HG02852 (cell line): ENCODE measurements at regions not wholly inside any gene's neighbourhood (a gene's known extent, or its start where the extent isn't known, plus 50 kb on each side); places are given as distances from the start of the nearest gene placed in this dataset.

Source experiments
- ATAC-seq: cut with Tn5 transposase; IDR thresholded peaks from one replicate; pipeline ENCODE4 v1.9.1; 2021; ENCODE audit warnings: mild to moderate bottlenecking, moderate library complexity; ENCODE audit not compliant: unreplicated experiment

- ATAC-seq, result no peak
Observed at GRCh38 chr20:56797023-56797422, 167.9 kb downstream of the TFAP2C start.

GRCh38 chr20:56798634-56799033, 169.5 kb downstream of the TFAP2C start:
- no peak for ATAC-seq

GRCh38 chr20:56799187-56799586, 170.1 kb downstream of the TFAP2C start:
- ATAC-seq, result no peak

GRCh38 chr20:56800088-56800487, 171.0 kb downstream of the TFAP2C start:
- ATAC-seq, result no peak

GRCh38 chr20:56801971-56802755, 173.1 kb downstream of the TFAP2C start:
- no peak for ATAC-seq

- ATAC-seq, result no peak
Observed at GRCh38 chr20:56802805-56803204, 173.7 kb downstream of the TFAP2C start.

GRCh38 chr20:56805313-56805712, 176.2 kb downstream of the TFAP2C start:
- no peak for ATAC-seq

- no peak for ATAC-seq
Observed at GRCh38 chr20:56805966-56806365, 176.9 kb downstream of the TFAP2C start.

GRCh38 chr20:56806952-56807517, 177.9 kb downstream of the TFAP2C start:
- no peak for ATAC-seq

GRCh38 chr20:56808117-56808725, 179.1 kb downstream of the TFAP2C start:
- ATAC-seq, result no peak

- ATAC-seq, result no peak
Observed at GRCh38 chr20:56808732-56809131, 179.6 kb downstream of the TFAP2C start.

- no peak for ATAC-seq
Observed at GRCh38 chr20:56809668-56810067, 180.6 kb downstream of the TFAP2C start.

GRCh38 chr20:56810141-56810540, 181.0 kb downstream of the TFAP2C start:
- no peak for ATAC-seq

GRCh38 chr20:56815796-56816195, 186.7 kb downstream of the TFAP2C start:
- ATAC-seq, result no peak

- ATAC-seq, result no peak
Observed at GRCh38 chr20:56816349-56816748, 187.2 kb downstream of the TFAP2C start.

- ATAC-seq, result no peak
Observed at GRCh38 chr20:56817780-56818675, 188.9 kb downstream of the TFAP2C start.

GRCh38 chr20:56820984-56821383, 191.9 kb downstream of the TFAP2C start:
- ATAC-seq, result no peak

GRCh38 chr20:56826306-56826704, 197.2 kb downstream of the TFAP2C start:
- ATAC-seq, result no peak

- ATAC-seq, result no peak
Observed at GRCh38 chr20:56826705-56827665, 197.9 kb downstream of the TFAP2C start.

- ATAC-seq, result no peak
Observed at GRCh38 chr20:56827763-56828162, 198.7 kb downstream of the TFAP2C start.
